ENCODE measurements at regions not wholly inside any gene's neighbourhood (a gene's known extent, or its start where the extent isn't known, plus 50 kb on each side); places are given as distances from the start of the nearest gene placed in this dataset.
A peak's percentile ranks its signal among the peaks of the same experiment; 100 is the strongest.

DNA sequence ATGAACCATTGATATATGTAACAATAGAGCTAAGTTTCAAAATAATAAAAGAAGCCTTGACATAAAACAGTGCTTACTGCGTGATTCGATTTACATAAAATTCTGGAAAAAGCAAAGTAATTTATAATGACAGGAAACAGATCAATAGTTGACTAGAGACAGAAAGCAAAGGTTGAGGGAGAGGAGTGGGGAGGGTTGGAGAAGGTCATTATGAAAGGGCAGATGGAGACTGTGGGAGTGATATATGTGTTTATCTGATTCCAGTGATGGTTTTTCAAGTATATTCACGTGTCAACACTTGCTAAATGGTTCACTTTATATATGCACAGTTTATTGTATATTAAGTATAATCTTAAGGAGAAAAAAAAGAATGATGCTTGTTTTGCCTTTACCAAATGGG is 1885.7 kb upstream of the NUDT12 start:
- H3K27ac Mint-ChIP-seq = no peak overlapping the region

DNA sequence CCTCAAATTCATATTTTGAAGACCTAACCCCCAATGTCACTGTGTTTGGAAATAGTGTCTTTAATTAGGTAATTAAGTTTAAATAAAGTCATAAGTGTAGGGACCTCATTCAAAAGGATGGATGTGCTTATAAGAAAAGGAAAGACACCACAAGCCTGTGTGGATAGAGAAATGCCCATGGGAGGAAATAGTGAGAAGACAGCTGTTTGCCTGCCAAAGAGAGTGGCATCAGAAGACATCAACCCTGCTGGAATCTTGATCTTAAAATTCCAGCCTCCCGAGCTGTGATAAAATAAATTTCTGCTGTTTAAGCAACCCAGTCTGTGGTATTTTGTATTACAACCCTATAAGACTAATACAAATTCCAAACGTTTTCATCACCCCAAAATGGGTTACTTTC is 1867.9 kb upstream of the NUDT12 start:
- ATAC-seq (no peak), DNase-seq (no peak)
- Mint-ChIP-seq H3K36me3 (no peaks in the 10 kb centered on the region), H3K27ac (no peak overlapping the region), H3K4me1 (no peaks in the 10 kb centered on the region), H3K27me3 (no peaks in the 10 kb centered on the region), H3K4me3 (no peak overlapping the region), H3K9me3 (peaks cover 0 to 12% (median 8%) of the 10 kb centered on the region in 9 donors)
- POLR2A ChIA-PET = no interaction called here

More for the DNA sequence above, 1885.7 kb upstream of the NUDT12 start:
- Mint-ChIP-seq H3K4me3 (no peak overlapping the region), H3K36me3 (no peaks in the 10 kb centered on the region), H3K27me3 (no peaks in the 10 kb centered on the region), H3K9me3 (peaks cover 6 to 47% (median 20%) of the 10 kb centered on the region in 9 donors), H3K4me1 (no peaks in the 10 kb centered on the region)
- POLR2A ChIA-PET = no interaction called here
- no peak for DNase-seq
- no peak for ATAC-seq

DNA sequence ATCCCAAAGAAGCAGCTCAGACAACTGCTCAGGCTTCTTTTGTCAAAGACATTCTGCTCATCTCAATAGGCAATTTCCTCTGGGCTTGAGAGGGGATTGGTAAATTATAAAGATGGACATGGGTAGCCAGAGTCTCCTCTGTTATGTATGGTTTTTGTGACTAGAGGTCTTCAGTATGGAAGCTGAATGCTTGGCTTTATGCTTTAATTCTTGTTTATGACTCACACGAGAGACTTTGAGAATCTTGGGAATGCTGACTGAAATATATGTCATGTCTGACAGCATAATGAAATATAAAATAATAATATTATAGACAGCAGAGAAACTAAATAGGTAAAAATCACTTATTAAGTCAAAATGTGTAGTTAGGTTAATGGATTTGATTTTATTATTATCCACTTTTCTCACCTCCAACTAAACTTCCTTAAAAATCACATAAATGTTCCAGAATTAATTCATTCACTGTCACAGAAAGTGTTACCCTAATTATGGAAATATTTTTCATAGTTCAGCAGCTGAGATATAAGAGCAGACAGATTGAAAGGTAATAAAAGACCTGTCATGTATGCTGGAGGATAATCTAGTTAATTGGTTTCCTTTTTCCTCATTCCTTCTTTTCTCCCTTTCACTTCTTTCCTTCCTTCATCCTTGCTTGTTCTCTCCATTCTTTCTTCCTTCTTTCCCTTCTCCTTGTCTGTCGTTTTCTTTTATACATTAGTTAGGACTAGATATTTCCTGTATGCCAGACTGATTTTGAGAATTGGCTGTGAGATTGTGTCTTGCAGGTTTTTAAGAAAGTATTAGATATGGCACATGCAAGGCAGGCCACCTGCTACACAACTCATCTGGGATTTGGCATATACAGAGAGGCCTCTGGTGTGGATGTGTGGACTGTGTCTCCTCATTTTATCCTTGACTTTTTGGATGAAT is 1866.1 kb upstream of the NUDT12 start:
- Mint-ChIP-seq H3K4me1 (no peaks in the 10 kb centered on the region), H3K27me3 (no peaks in the 10 kb centered on the region), H3K9me3 (peaks cover 2 to 25% (median 14%) of the 10 kb centered on the region in 9 donors), H3K36me3 (no peaks in the 10 kb centered on the region), H3K27ac (no peak overlapping the region), H3K4me3 (no peak overlapping the region)
- no peak for ATAC-seq
- DNase-seq = no peak
- POLR2A ChIA-PET = no interaction called here

DNA sequence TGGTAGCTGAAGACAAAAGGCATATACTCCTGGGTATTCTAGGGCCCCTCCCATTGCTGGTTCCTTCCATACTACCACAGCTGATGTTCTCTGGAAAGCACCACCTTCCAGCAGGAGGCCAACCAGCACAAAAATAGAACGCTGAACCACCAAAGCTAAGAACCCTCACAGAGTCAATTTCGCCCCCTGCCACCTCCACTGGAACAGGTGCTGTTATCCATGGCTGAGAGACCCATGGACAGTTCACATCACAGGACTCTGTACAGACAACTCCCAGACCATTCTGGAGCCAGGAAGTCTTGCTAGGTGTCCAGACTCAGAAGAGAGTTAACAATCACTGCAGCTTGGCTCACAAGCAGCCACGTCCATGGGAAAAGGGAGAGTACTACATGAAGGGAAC is 1851.5 kb upstream of the NUDT12 start:
- DNase-seq (no peak), ATAC-seq (no peak)
- Mint-ChIP-seq H3K27ac (no peak overlapping the region), H3K27me3 (no peaks in the 10 kb centered on the region), H3K4me1 (no peaks in the 10 kb centered on the region), H3K4me3 (no peak overlapping the region), H3K9me3 (peaks cover 7 to 49% (median 24%) of the 10 kb centered on the region in 9 donors), H3K36me3 (peaks cover 0 to 7% (median 0%) of the 10 kb centered on the region in 3 donors)
- POLR2A ChIA-PET = no interaction called here

DNA sequence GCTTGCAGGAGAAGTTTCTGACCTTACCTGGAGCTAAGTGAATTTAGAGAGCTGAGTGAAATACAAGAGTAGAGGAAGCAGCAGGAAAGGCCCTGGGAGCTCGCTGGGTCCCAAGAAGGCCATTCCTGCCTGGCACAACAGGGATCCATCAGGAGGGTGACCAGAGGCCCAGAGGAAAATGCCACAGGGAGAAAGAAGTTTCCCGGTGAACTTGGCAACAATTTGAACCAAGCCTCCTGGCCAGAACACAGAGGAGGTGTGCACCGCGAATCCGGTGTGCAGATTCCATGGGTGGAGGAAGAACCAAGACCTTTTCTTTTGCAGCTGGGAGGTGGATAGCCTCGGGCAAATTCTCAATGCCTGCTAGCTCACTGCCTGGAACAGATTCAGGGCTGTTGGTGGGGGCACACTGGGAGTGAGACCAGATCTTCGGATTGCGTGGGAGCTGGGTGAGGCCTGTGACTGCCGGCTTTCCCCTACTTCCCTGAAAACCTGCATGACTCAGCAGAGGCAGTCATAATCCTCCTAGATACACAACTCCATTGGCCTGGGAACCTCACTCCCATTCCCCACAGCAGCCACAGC is 1850.9 kb upstream of the NUDT12 start:
- no peaks in the 10 kb centered on the region for H3K27me3 Mint-ChIP-seq
- no peak overlapping the region for H3K4me3 Mint-ChIP-seq
- no peaks in the 10 kb centered on the region for H3K4me1 Mint-ChIP-seq
- POLR2A ChIA-PET = no interaction called here
- no peak for ATAC-seq
- no peak overlapping the region for H3K27ac Mint-ChIP-seq
- peak in 1 of 10 donors; percentile 43 for DNase-seq
- peaks cover 0 to 3% (median 0%) of the 10 kb centered on the region in 3 donors for H3K36me3 Mint-ChIP-seq
- peaks cover 8 to 47% (median 19%) of the 10 kb centered on the region in 9 donors for H3K9me3 Mint-ChIP-seq

DNA sequence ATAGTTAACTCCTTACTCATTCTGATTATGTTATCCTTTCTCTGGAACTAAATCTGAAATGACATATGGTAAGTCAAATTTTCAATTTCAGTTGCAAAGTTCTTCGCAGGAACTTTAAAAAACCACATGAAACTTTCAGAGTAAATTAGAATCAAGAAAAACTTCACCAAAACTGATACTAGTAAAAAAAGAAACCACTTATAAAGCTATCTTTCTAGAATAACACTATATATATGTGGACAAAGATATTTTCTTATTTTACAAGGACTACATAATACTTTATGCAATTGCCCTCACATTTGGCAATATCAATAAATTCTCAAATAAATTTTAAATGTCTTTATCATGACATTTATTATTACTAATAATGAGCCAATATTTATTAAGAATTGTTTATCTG is 1847.1 kb upstream of the NUDT12 start:
- no peak overlapping the region for H3K4me3 Mint-ChIP-seq
- no peaks in the 10 kb centered on the region for H3K4me1 Mint-ChIP-seq
- H3K36me3 Mint-ChIP-seq = no peaks in the 10 kb centered on the region
- no peaks in the 10 kb centered on the region for H3K27me3 Mint-ChIP-seq
- peaks cover 0 to 21% (median 6%) of the 10 kb centered on the region in 9 donors for H3K9me3 Mint-ChIP-seq
- ATAC-seq = no peak
- H3K27ac Mint-ChIP-seq = no peak overlapping the region
- DNase-seq = no peak
- POLR2A ChIA-PET = no interaction called here

DNA sequence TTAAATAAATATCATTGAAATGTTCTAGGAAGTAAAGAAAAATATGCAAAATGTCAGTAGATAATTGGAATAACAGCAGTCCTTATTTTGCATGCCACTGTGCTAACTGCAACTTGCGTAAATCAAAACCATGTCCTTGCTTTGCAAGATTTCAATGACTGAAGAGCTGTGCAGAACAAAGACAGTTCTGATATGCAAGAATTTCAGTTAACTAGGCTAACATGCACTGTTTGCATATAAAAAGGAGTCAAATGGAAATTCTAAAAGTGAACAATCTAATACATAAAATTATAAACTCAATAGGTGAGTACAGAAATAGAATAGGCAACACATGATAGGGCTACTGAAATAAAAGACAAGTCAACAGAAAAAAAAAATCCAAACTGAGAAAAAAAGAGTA is 1844.6 kb upstream of the NUDT12 start:
- DNase-seq = no peak
- Mint-ChIP-seq H3K4me1 (no peaks in the 10 kb centered on the region), H3K27me3 (no peaks in the 10 kb centered on the region), H3K9me3 (peaks cover 0 to 21% (median 9%) of the 10 kb centered on the region in 9 donors), H3K27ac (no peak overlapping the region), H3K36me3 (no peaks in the 10 kb centered on the region), H3K4me3 (no peak overlapping the region)
- ATAC-seq = no peak
- POLR2A ChIA-PET = no interaction called here

DNA sequence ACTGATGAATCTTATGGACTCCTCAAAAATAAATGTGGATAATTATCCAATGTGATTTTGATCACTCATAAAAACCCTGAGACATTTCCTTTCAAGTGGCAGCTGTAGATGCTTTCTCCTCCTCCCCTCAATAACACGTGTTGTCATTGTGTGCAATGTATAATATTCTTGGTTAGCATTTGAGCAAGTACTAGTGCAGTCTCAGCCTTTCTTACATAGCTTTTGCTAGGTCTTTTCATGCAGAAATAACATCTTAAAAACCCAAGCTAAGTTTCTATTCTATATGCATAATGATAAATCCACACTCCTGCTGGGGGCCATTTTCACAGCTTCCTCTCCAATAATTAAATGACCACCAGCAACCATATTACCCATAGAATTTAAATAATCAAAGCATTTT is 1835.2 kb upstream of the NUDT12 start:
- H3K36me3 Mint-ChIP-seq = peaks cover 0 to 5% (median 0%) of the 10 kb centered on the region in 3 donors
- peaks cover 0 to 20% (median 5%) of the 10 kb centered on the region in 9 donors for H3K9me3 Mint-ChIP-seq
- DNase-seq (no peak), ATAC-seq (no peak)
- H3K4me1 Mint-ChIP-seq = no peaks in the 10 kb centered on the region
- no peak overlapping the region for H3K4me3 Mint-ChIP-seq
- no peaks in the 10 kb centered on the region for H3K27me3 Mint-ChIP-seq
- H3K27ac Mint-ChIP-seq = no peak overlapping the region
- POLR2A ChIA-PET = no interaction called here

DNA sequence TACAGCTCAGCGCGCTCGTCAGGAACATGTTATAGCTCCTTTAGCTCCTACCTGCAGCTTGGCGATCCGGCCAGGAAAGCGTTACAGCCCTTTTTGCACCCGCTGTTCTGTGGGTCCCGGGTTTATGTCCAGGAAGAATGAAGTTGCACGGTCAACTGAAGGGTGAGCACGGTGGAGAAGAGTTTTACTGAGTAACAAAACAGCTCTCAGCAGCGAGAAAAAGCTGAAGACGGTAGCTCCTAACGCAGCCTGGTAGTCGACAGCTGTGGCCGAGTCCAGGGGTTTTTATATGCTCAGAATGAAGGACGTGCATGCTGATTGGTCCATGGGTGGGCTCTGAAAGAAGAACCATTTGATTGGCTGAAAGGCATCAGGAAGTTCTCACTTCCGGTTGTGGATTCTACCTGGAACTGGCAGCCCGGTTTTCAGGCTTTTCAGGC is 1830.1 kb upstream of the NUDT12 start:
- DNase-seq (no peak), ATAC-seq (no peak)
- peaks cover 0 to 5% (median 0%) of the 10 kb centered on the region in 3 donors for H3K36me3 Mint-ChIP-seq
- POLR2A ChIA-PET = no interaction called here
- no peaks in the 10 kb centered on the region for H3K27me3 Mint-ChIP-seq
- no peak overlapping the region for H3K4me3 Mint-ChIP-seq
- peaks cover 0 to 7% (median 5%) of the 10 kb centered on the region in 9 donors for H3K9me3 Mint-ChIP-seq
- no peak overlapping the region for H3K27ac Mint-ChIP-seq
- no peaks in the 10 kb centered on the region for H3K4me1 Mint-ChIP-seq

DNA sequence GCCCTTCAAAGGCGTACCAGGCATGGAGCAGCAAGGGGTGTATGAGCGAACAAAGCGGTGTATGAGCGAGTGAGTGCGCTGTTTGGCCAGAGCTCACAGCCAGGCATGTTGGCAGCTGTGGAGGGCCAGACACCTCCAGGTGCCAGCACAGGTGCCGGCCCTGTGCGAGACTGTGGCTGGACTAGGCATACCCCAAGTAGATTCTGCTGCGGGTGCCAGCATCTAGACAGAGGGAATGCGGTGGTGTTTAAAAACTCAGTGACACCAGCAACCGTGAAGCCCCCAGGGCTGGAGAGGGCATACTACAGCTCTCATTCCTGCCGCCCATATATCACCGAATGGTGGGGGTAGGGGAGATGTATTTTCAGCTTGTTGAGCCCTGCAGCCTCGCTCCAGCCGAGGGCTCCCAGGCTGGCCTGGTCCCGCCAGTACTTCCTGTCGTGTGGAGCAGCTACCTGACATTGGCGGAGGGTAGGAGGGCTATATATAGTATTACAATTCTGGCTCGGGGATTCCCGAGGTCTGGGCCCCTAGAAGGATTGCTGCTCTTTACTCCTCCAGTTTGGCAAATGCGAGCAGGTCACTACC is 1829.6 kb upstream of the NUDT12 start:
- Mint-ChIP-seq H3K4me3 (no peak overlapping the region), H3K9me3 (peaks cover 0 to 7% (median 4%) of the 10 kb centered on the region in 9 donors), H3K27ac (no peak overlapping the region), H3K27me3 (no peaks in the 10 kb centered on the region), H3K36me3 (peaks cover 0 to 5% (median 0%) of the 10 kb centered on the region in 3 donors), H3K4me1 (no peaks in the 10 kb centered on the region)
- no peak for ATAC-seq
- POLR2A ChIA-PET = no interaction called here
- no peak for DNase-seq

DNA sequence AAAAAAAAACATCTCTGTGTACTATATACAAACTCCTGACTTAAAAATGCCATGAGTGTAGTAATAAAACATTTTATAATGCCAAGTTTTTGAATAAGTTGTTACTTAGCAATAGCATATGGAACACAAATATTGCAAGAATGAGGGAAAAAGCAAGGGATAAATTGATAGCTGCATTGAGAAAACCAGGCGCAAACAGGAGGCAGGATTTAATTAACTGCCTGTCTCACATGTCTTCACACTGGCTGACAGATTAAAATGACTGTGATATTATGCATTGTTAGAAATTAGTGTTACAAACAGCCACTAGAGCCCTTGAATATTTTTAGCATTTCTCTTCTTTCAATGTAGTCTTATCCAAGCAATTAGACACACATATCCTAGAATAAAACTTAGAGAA is 1817.5 kb upstream of the NUDT12 start:
- H3K27me3 Mint-ChIP-seq = no peaks in the 10 kb centered on the region
- no peak for ATAC-seq
- POLR2A ChIA-PET = no interaction called here
- DNase-seq = no peak
- H3K4me3 Mint-ChIP-seq = no peak overlapping the region
- H3K36me3 Mint-ChIP-seq = no peaks in the 10 kb centered on the region
- no peaks in the 10 kb centered on the region for H3K4me1 Mint-ChIP-seq
- H3K27ac Mint-ChIP-seq = no peak overlapping the region
- H3K9me3 Mint-ChIP-seq = peaks cover 4 to 29% (median 17%) of the 10 kb centered on the region in 9 donors

DNA sequence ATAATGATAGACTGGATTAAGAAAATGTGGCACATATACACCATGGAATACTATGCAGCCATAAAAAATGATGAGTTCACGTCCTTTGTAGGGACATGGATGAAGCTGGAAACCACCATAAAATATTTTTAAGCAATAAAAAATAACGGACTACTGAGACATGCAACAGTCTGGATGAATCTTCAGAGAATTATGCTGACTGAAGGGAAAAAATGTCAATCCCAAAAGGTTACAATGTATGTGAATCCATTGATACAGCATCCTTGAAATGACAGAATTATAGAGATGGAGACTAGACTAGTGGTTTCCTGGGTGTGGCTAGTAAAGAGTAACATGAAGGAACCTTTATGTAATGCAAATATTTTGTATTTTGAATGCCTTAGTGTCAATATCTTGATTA is 1808.6 kb upstream of the NUDT12 start:
- H3K4me1 Mint-ChIP-seq = no peaks in the 10 kb centered on the region
- DNase-seq (no peak), ATAC-seq (no peak)
- H3K36me3 Mint-ChIP-seq = no peaks in the 10 kb centered on the region
- H3K4me3 Mint-ChIP-seq = no peak overlapping the region
- no peak overlapping the region for H3K27ac Mint-ChIP-seq
- H3K9me3 Mint-ChIP-seq = peaks cover under 1 to 17% (median 6%) of the 10 kb centered on the region in 9 donors
- no peaks in the 10 kb centered on the region for H3K27me3 Mint-ChIP-seq
- POLR2A ChIA-PET = no interaction called here

DNA sequence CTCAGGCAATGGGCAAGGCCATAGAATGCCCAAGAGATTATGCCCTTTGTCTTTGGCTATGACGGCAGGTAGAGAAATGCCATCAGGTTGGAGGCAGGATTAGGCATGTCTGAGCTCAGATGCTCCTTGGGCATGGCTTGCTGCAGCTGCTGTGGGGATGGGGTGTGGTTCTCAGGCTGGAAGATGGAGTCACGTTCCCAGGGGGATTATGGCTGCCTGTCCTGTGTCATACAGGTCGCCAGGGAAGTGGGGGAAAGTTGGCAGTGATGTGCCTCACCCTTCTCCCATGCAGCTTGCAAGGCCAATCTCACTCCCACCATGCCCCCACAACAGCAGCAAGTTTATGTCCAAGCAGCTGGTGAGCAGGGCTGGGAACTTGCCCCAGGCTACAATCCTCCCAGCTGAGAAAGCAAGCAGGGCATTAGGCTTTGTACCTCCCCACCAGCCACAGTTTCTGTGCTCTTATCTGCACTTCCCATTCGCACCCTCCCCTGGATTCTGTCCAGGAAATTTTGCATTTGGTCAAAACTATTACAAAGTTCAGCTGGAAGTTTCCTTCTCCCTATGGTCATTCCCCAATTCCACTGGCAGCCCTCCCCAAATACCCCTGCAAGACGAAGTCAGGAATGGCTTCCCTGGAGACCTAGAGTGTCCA is 1788.0 kb upstream of the NUDT12 start:
- no peak for ATAC-seq
- peaks cover 0 to 17% (median 9%) of the 10 kb centered on the region in 9 donors for H3K9me3 Mint-ChIP-seq
- DNase-seq = no peak
- POLR2A ChIA-PET = no interaction called here
- no peak overlapping the region for H3K4me3 Mint-ChIP-seq
- H3K36me3 Mint-ChIP-seq = peaks cover 0 to 3% (median 0%) of the 10 kb centered on the region in 3 donors
- no peaks in the 10 kb centered on the region for H3K4me1 Mint-ChIP-seq
- no peaks in the 10 kb centered on the region for H3K27me3 Mint-ChIP-seq
- peak overlapping the region in 1 of 10 donors; percentile 50 for H3K27ac Mint-ChIP-seq

Measured in naive thymus-derived CD8-positive, alpha-beta T cell (primary cell).